Activated gamma-delta T cell treated with anti-CD3 and anti-CD28 coated beads, Interleukin-2, amount 50 U/mL, for 16 hours (primary cell): ENCODE measurements at regions not wholly inside any gene's neighbourhood (a gene's known extent, or its start where the extent isn't known, plus 50 kb on each side); places are given as distances from the start of the nearest gene placed in this dataset.

Experiments
- DNase-seq: peaks from one replicate; pipeline ENCODE4 v3.0.0-alpha.2; 2020; ENCODE audit warnings: low read depth

GRCh38 chr5:168209244-168209995, 82.0 kb upstream of the WWC1 start:
- DNase-seq = no peak

GRCh38 chr5:168209997-168210396, 81.4 kb upstream of the WWC1 start:
- DNase-seq = no peak

- no peak for DNase-seq
Observed at GRCh38 chr5:168211245-168211644, 80.2 kb upstream of the WWC1 start.

- DNase-seq = no peak
Observed at GRCh38 chr5:168211936-168212335, 79.5 kb upstream of the WWC1 start.

GRCh38 chr5:168214071-168214470, 77.4 kb upstream of the WWC1 start:
- DNase-seq = no peak

- no peak for DNase-seq
Observed at GRCh38 chr5:168214886-168215285, 76.6 kb upstream of the WWC1 start.

GRCh38 chr5:168215646-168216045, 75.8 kb upstream of the WWC1 start:
- no peak for DNase-seq

GRCh38 chr5:168216989-168217388, 74.5 kb upstream of the WWC1 start:
- no peak for DNase-seq

- DNase-seq = no peak
Observed at GRCh38 chr5:168217497-168217896, 73.9 kb upstream of the WWC1 start.

GRCh38 chr5:168218746-168219145, 72.7 kb upstream of the WWC1 start:
- DNase-seq = no peak

- peak; percentile 6 for DNase-seq
Observed at GRCh38 chr5:168219515-168220410, 71.7 kb upstream of the WWC1 start.

- no peak for DNase-seq
Observed at GRCh38 chr5:168224085-168224484, 67.4 kb upstream of the WWC1 start.

GRCh38 chr5:168226012-168226411, 65.4 kb upstream of the WWC1 start:
- DNase-seq = no peak

GRCh38 chr5:168227001-168227400, 64.4 kb upstream of the WWC1 start:
- DNase-seq = no peak

GRCh38 chr5:168227973-168228615, 63.4 kb upstream of the WWC1 start:
- DNase-seq = peak; percentile 6

GRCh38 chr5:168228668-168229067, 62.8 kb upstream of the WWC1 start:
- no peak for DNase-seq

- DNase-seq = no peak
Observed at GRCh38 chr5:168234133-168234532, 57.3 kb upstream of the WWC1 start.

GRCh38 chr5:168238463-168238862, 53.0 kb upstream of the WWC1 start:
- no peak for DNase-seq

- no peak for DNase-seq
Observed at GRCh38 chr5:168239325-168239724, 52.1 kb upstream of the WWC1 start.
